ENCODE measurements at regions not wholly inside any gene's neighbourhood (a gene's known extent, or its start where the extent isn't known, plus 50 kb on each side); places are given as distances from the start of the nearest gene placed in this dataset.

GRCh38 chr3:905217-905616, 187.6 kb upstream of the CNTN6 start (continued):
- no peak for TF ChIP-seq ZNF615 (CRISPR knock-in tag; IDR thresholded peaks at IDR 0.05; ENCODE audit: borderline replicate concordance)
- TF ChIP-seq MYC (CRISPR knock-in tag; IDR thresholded peaks at IDR 0.05; ENCODE audit: borderline replicate concordance): no peak
- no peak for TF ChIP-seq ZBED4 (CRISPR knock-in tag; IDR thresholded peaks at IDR 0.05; ENCODE audit: borderline replicate concordance)
- TF ChIP-seq ZBTB46 (CRISPR knock-in tag; IDR thresholded peaks at IDR 0.05; ENCODE audit: borderline replicate concordance): no peak
- TF ChIP-seq HDAC2 (CRISPR knock-in tag; IDR thresholded peaks at IDR 0.05): no peak
- no peak for TF ChIP-seq PHF21A (CRISPR knock-in tag; IDR thresholded peaks at IDR 0.05)

GRCh38 chr3:906739-907138, 186.1 kb upstream of the CNTN6 start:
- Histone ChIP-seq H3K79me2 (ENCODE audit: insufficient read depth, low read length) (no peaks in the 10 kb centered on the region), H3K4me3 (replicated peaks in 1 of 3; ENCODE audit: insufficient read depth in 1 of 3, low read depth in 2 of 3, low read length in 3 of 3) (no peak overlapping the region), H3K27ac (ENCODE audit: extremely low read length, insufficient read depth, low read length) (no peak overlapping the region), H3K9me3 (ENCODE audit: low read length) (peaks cover 96% of the 10 kb centered on the region), H3K9ac (ENCODE audit: insufficient read depth, low read depth, low read length) (no peak overlapping the region), H3K36me3 (replicated peaks in 1 of 2; ENCODE audit: control insufficient read depth in 1 of 2, insufficient read depth in 2 of 2, low read length in 2 of 2) (no peaks in the 10 kb centered on the region), H2AFZ (ENCODE audit: low read length) (no peak overlapping the region), H4K20me1 (ENCODE audit: insufficient read depth, low read length) (no peaks in the 10 kb centered on the region), H3K4me2 (ENCODE audit: low read depth, low read length) (no peak overlapping the region), H3K27me3 (ENCODE audit: control insufficient read depth in 1 of 2, insufficient read depth in 2 of 2, low read length in 2 of 2) (no peaks in the 10 kb centered on the region), H3K4me1 (ENCODE audit: insufficient read depth, low read length) (no peaks in the 10 kb centered on the region)
- WGBS (ENCODE audit: low lambda C conversion rate): 4% methylated on average over 3 of the region's 3 CpGs
- no peak for DNase-seq (ENCODE audit: low spot score)
- in situ Hi-C loops (cut with HindIII; ENCODE audit: extremely low pct_ligation_motif_present, low pct_unique_long_range_greater_than_20kb) (no loop called here), intact Hi-C loops (cut with micrococcal nuclease; ENCODE audit: unreplicated experiment) (no loop called here)
- no TSS peak for BruUV-seq (replicated peaks)
- no peak for ATAC-seq
- no peak for TF ChIP-seq ATF4 (CRISPR knock-in tag; IDR thresholded peaks at IDR 0.05)
- TF ChIP-seq ZNF678 (CRISPR knock-in tag; IDR thresholded peaks at IDR 0.05): no peak
- POLR2A ChIA-PET: no interaction called here
- FAIRE-seq: no peak
- CTCF ChIA-PET (ENCODE audit: low intra/inter-chr PET ratio, low total read pairs): no interaction called here

Measured in HepG2 (cell line).